ENCODE measurements at regions not wholly inside any gene's neighbourhood (a gene's known extent, or its start where the extent isn't known, plus 50 kb on each side); places are given as distances from the start of the nearest gene placed in this dataset.
"Not testable (repeated sequence)": the region's sequence is repeated elsewhere in the genome, so short reads cannot be mapped to it uniquely, and the experiment has no call there.

DNA sequence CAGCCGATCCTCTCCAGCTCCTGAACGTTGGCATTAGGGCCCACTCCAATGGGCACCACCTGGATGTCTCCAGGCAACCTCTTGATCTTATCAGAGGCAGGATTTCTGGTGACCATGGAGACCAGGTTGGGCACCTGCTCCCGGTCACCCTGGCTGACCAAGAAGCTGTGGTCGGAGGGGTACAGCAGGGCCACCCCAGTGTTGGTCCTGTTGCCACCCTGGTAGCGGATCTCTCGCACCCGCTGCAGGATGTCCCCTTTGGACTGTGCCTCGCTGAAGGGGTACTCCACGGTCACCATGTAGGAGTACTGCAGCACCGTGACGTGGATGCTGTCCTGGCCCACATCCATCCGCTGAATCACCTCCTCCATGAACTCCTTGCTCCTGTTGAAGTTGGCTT, 104.3 kb upstream of the CCT8L2 start:
- TF ChIP-seq CTCF (IDR thresholded peaks at IDR 0.05; ENCODE audit: extremely low read depth in 1 of 2, insufficient read depth in 1 of 2, low read depth in 1 of 2, low read length in 2 of 2); POLR2A (IDR thresholded peaks at IDR 0.05; ENCODE audit: low read depth, low read length); MYC (IDR thresholded peaks at IDR 0.05; ENCODE audit: low read depth, low read length): not testable (repeated sequence)
